Left renal cortex interstitium (tissue), 4 donors: ENCODE measurements at regions not wholly inside any gene's neighbourhood (a gene's known extent, or its start where the extent isn't known, plus 50 kb on each side); places are given as distances from the start of the nearest gene placed in this dataset.
"Not testable (repeated sequence)": the region's sequence is repeated elsewhere in the genome, so short reads cannot be mapped to it uniquely, and the experiment has no call there.

ENCODE experiments used
- DNase-seq, 4 donors: peaks; one replicate each; pipeline ENCODE4 v3.0.0-alpha.2; 2013; ENCODE audit warnings: low read depth in 4 of 4, low spot score in 2 of 4, missing footprints in 1 of 4

DNA sequence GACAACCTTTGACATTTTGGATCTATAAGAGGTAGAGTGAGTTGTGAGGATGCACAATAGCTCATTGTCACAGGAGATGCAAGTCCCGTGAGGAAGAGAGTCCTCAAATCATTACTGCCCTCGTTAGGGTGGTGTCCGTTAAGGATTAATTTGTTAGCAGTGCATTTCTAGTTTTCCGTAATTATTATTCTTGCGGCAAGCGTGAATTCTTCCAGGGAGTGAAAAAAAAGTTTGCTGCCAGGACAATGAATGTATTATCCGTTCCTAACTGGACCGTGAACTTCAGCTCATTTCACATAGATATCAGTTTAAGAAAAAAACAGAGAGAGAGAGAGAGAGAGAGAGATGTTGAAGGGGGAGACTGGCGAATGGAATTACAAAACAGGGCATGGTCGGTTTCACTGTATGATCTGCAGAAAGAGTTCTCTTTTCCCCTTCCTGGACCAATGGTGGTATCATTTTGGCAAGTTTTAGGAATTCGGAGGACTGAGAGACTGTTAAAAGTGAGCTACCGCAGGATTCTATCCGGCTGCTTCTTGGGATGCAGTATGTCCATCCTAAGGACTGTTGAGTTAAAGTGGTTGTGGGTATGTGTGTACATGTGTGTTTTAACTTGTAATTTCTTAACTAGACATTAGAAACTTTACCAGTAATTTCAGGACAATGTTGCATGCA is 216.0 kb upstream of the NFIA start:
- DNase-seq, result no peak

DNA sequence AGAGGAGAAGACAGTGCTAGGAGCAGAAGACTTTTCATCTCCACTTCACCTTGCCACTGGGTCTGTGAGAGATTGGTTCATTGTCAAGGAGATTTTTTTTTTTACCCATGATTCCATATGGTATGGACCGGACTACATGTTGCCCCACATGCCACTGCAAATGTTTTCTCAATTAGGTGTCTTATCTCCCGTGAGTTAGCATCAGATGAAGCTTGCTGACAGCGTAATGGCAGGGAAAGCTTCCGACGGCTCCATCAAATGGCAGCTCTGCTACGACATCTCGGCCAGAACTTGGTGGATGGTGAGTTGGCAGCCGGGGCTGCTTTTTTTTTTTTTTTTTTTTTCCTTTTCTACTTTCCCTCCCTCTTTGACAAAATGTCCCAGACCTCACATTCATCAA is 217.2 kb upstream of the NFIA start:
- no peak for DNase-seq

DNA sequence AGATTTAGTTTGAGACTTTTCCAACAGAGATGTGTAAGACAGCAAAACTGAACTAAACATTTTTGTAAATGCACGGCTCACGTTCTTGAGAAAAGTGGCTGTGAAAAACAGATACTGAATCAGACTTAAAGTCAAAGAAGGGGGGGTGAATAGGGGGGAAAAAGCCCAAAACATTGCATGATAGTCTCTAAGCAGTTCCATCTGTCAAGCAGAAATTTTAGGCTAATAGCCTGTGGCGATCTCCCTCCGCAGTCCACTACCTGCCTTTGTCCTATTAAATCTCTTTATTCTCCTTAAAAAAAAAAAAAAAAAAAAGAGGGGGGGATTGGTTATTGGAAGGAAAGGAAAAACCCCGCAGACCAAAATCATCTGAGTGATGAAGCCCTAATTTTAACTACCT is 217.6 kb upstream of the NFIA start:
- DNase-seq, result no peak

- no peak for DNase-seq
These were observed 219.2 kb upstream of the NFIA start for GRCh38 chr1:60863131-60863530.

DNA sequence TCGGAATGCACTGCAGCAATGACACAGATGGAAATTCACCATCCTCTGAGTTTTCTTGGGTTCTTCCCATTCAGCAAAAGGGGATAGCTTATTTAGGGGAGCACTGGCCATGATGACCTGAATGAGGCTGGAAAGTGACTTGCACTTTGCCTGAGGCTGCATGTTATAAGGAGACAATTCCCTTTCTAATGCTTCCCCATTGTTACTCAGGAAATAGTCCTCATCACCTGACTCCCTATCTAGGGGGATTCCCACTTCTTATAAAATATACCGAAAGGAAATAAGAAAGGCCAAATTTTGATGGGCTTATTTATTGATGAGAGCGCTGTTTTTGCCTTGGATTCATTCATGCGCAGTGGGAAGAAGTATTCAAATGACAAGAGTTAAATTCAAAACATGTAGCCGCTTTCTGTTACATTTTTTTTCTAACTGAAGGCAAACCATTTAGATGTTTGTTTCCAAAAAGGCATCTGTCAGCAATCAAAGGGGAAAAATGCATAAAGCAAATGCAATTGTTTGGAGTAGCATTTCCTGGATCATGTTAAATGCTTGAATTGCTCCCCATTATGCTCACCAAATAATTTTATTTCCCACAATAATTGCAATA is 220.3 kb upstream of the NFIA start:
- no peak for DNase-seq

- DNase-seq, result no peak
These were observed 223.2 kb upstream of the NFIA start for GRCh38 chr1:60859111-60859510.

GRCh38 chr1:60857851-60858250 is 224.5 kb upstream of the NFIA start:
- no peak for DNase-seq

- no peak for DNase-seq
These were observed 232.3 kb upstream of the NFIA start for GRCh38 chr1:60850084-60850483.

DNA sequence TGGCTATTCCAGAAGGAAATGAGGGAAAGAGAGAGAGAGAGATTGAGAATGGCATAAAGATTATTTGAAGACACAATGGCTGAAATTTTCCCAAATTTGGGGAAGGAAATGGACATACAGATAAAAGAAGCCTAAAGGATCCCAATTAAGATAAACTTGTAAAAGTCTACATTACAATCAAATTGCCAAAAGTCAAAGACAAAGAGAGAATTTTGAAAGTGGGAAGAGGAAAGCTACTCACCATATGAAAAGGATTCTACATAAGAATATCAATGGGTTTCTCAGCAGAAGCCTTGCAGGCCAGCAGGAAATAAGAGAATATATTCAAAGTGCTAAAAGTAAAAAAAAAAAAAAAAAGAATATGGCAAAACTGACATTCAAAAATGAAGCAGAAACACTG is 233.0 kb upstream of the NFIA start:
- DNase-seq, result no peak

DNA sequence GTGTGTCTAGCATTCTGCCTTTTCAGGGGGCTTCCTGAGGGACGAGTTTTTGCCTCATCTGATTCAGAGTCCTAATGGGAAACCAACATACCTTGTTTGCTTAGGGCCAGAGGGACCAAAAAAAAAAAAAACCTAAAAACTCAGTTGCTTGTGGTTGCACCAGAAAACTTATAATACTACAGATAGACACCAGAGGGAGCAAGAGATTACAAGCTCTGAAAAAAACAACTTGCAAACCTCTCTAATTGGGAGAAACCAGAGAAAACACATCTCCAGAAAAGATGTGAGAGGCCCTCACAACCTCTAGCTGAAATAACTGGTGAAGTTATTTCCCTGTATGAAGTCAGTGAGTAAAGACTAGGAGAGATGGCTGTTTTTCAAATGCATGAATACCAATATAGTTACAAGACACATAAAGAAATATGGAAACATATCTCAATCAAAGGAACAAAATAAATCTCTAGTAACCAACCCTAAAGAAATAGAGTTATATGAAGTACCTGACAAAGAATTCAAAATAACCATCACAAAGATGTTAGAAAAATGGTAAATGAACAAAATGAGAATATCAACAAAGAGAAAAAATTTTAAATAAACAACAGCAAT is 233.7 kb upstream of the NFIA start:
- DNase-seq, result no peak

- DNase-seq, result no peak
These were observed 234.3 kb upstream of the NFIA start for GRCh38 chr1:60847855-60848582.

DNA sequence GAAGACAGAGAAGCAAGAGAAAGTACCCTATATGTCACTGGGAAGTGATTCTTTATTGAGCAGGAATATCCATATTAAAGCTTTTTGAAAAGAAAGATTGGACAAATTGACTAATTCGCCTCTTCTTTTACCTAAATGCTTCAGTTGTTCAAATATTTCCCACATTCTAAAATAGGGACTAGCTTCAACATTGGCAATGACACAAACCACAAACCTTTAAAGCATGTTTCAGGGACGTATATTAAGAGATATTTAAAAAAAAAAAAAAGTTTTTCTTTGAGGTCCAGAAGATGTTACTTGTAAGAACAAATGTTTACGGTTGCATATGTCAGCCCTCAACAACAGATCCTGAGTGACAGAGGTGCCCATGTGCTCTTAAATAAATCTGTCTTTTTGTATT is 235.0 kb upstream of the NFIA start:
- DNase-seq, result no peak

DNA sequence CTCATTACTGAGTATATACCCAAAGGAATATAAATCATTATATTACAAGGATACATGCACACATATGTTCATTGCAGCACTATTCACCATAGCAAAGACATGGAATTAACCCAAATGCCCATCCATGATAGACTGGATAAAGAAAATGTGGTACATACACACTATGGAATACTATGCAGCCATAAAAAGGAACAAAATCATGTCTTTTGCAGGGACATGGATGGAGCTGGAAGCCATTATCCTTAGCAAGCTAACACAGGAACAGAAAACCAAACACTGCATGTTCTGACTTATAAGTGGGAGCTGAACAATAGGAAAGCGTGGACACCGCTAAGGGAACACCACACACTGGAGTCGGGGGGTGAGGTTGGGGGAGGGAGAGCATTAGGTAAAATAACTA is 236.7 kb upstream of the NFIA start:
- DNase-seq, result not testable (repeated sequence)

DNA sequence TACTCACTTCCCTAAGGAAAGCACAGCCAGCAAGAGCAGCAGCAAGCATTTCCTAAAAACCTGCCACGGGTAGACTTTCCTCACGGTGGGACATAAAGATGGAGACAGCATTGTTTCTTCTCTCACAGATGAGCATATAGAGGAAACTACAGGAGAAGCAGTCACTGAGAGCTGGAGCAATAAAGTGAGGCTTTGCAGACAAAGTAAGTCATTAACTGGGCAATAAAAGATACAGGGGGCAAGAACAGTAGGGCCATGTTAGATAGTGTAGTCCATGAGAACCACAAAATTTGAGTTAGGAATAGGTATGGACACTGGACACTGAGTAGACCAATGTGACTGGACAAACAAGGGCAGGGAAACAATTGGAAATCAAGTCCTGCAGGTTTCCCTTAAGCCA is 240.1 kb upstream of the NFIA start:
- no peak for DNase-seq

GRCh38 chr1:60841116-60842046 is 241.0 kb upstream of the NFIA start:
- no peak for DNase-seq

DNA sequence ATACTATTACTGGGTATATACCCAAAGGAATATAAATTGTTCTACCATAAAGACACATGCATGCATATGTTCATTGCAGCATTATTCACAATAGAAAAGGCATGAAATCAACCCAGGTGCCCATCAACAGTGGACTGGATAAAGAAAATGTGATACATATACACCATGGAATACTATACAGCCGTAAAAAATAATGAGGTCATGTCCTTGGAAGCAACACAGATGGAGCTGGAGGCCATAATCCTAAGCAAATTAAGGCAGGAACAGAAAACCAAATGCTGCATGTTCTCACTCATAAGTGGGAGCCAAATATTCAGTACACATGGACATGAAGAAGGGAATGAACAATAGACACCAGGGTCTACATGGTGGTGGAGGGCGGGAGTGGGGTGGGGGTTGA is 241.9 kb upstream of the NFIA start:
- DNase-seq, result not testable (repeated sequence)

GRCh38 chr1:60835649-60836048 is 246.7 kb upstream of the NFIA start:
- no peak for DNase-seq

DNA sequence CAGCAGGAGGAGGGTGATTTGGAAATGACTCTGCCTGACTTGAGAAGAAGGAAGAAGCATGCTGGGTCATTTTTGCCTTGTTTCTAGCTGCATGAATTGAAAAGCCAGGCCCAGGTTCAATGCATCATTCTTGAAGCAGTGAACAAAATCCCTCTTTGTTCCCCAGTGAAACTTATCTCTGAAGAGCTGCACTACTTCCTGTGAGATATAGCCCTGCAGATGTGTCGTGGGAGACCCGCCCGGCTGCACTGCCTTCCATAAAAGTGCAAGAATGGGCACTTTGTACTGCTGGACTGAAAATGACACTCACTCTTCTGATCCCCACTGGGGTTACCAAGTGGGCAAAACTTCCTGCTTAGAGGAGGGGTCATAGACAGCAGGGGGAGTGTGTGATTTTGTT is 249.2 kb upstream of the NFIA start:
- no peak for DNase-seq

- no peak for DNase-seq
These were observed 250.0 kb upstream of the NFIA start for GRCh38 chr1:60832367-60832766.

DNA sequence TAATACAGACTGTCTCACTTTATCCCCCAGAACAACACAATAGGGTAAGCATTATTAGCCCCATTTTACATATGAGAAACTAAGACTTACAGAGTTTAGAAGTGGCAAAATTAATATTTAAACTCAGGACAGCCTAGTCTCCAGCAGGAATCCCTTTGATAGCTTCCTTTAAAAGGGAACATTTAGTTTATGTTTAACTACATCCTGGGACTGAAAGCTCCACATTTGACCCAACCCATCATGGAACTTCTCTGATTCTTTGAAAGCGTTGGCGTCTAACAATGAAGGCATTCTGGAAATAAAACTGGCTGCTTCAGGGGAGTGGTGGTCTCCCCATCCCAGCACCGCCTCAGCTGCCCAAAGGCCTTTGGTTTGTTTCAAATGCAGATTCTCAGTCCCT is 250.6 kb upstream of the NFIA start:
- DNase-seq, result no peak

DNA sequence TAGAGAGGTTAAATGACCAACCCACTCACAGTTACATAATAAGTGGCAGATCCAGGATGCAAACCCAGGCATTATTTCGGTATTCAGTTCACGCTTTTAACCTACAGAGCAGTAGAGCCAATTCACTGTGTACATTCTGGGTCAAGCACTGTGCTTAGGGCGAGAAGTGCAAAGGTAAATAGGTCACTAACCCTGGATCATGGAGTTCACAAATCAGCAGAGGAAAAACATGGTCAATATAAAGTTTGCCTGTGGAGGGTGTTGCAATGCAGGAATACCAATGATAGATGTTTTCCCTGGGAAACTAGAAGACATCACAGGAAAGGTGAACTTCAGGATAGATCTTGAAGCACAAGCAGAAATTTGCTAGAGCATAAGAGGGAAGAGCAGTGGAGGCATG is 253.4 kb upstream of the NFIA start:
- no peak for DNase-seq
